ENCODE measurements at regions not wholly inside any gene's neighbourhood (a gene's known extent, or its start where the extent isn't known, plus 50 kb on each side); places are given as distances from the start of the nearest gene placed in this dataset.

- TF ChIP-seq FOXK2 (conservative IDR thresholded peaks at IDR 0.05 in 1 of 2, IDR thresholded peaks at IDR 0.05 in 1 of 2; ENCODE audit: low read depth in 2 of 2) (no peak), CHD1 (IDR thresholded peaks at IDR 0.05; ENCODE audit: low read length) (no peak), CBX5 (IDR thresholded peaks at IDR 0.05; ENCODE audit: borderline replicate concordance, low read depth) (no peak), CXXC5 (CRISPR knock-in tag; IDR thresholded peaks at IDR 0.05) (peak; percentile 51), PTRF (tag; IDR thresholded peaks at IDR 0.05) (no peak), JUN (IDR thresholded peaks at IDR 0.05; ENCODE audit: borderline replicate concordance, low read depth, low read length) (no peak), JUN (CRISPR knock-in tag; IDR thresholded peaks at IDR 0.05; ENCODE audit: borderline replicate concordance) (no peak)
- TF ChIP-seq, protein P1, sequence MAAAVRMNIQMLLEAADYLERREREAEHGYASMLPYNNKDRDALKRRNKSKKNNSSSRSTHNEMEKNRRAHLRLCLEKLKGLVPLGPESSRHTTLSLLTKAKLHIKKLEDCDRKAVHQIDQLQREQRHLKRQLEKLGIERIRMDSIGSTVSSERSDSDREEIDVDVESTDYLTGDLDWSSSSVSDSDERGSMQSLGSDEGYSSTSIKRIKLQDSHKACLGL (CRISPR knock-in tag; IDR thresholded peaks at IDR 0.05; ENCODE audit: borderline replicate concordance, poor library complexity, severe bottlenecking), result no peak
Observed at GRCh38 chr6:43986177-43986825, 141.0 kb downstream of the MRPL14 start (continued).

- Histone ChIP-seq H3K9me3 (replicated peaks; ENCODE audit: control insufficient read depth, insufficient read depth, low read depth, low read length) (no peaks in the 10 kb centered on the region), H4K20me1 (replicated peaks; ENCODE audit: control insufficient read depth, insufficient read depth, low read length) (no peaks in the 10 kb centered on the region), H3K9ac (ENCODE audit: insufficient read depth in 1 of 2, low read depth in 2 of 2, low read length in 2 of 2) (no peak overlapping the region; a peak in 1 of 4 replicates), H2AFZ (ENCODE audit: low read depth, low read length) (no peak overlapping the region), H3K27ac (ENCODE audit: extremely low read depth, low read depth, low read length) (no peak overlapping the region), H3K4me1 (replicated peaks in 1 of 2; ENCODE audit: control insufficient read depth in 2 of 2, insufficient read depth in 2 of 2, low read length in 2 of 2) (peaks cover 38 to 40% of the 10 kb centered on the region in 2 experiments), H3K4me3 (no peak overlapping the region), H3K27me3 (ENCODE audit: control insufficient read depth in 2 of 2, insufficient read depth in 2 of 2, low read length in 2 of 2) (no peaks in the 10 kb centered on the region), H3K36me3 (ENCODE audit: control insufficient read depth, insufficient read depth, low read length) (no peaks in the 10 kb centered on the region), H3K4me2 (ENCODE audit: insufficient read depth, low read length) (no peak overlapping the region), H3K9me1 (ENCODE audit: control insufficient read depth, insufficient read depth, low read length) (no peaks in the 10 kb centered on the region), H3K79me2 (ENCODE audit: control insufficient read depth, insufficient read depth, low read length) (no peaks in the 10 kb centered on the region)
- WGBS (ENCODE audit: insufficient coverage, low coverage, missing lambda C conversion rate), result 75% methylated on average over 2 of the region's 2 CpGs
- BruUV-seq (replicated peaks), result no TSS peak
- ChIA-PET POLR2A (interaction anchor here (0.9 to 1.3 kb wide), 4 partner anchors 8 to 203 kb away, joined by 3 to 6 read pairs (median 3); no protein-coding TSS in a partner anchor), CTCF (ENCODE audit: low intra/inter-chr PET ratio) (no interaction called here)
- ATAC-seq (no peak), FAIRE-seq (no peak), DNase-seq (ENCODE audit: extremely low read depth in 1 of 4, low spot score in 3 of 4) (no peak)
- in situ Hi-C loops (cut with MboI) (no loop called here), intact Hi-C loops (cut with micrococcal nuclease) (no loop called here)
- no peak for TF ChIP-seq RHOXF2B (CRISPR knock-in tag; conservative IDR thresholded peaks at IDR 0.05)
- TF ChIP-seq HNRNPH1 (optimal IDR thresholded peaks at IDR 0.05; ENCODE audit: low read depth, low read length), result no peak
- no peak for TF ChIP-seq ZNF584 (CRISPR knock-in tag; IDR thresholded peaks at IDR 0.05; ENCODE audit: low read depth)
- no peak for TF ChIP-seq GATA2 (CRISPR knock-in tag; IDR thresholded peaks at IDR 0.05)
- TF ChIP-seq THRAP3 (IDR thresholded peaks at IDR 0.05; ENCODE audit: borderline replicate concordance), result no peak
- no peak for TF ChIP-seq TEAD2 (tag; IDR thresholded peaks at IDR 0.05)
- no peak for TF ChIP-seq ILF3 (IDR thresholded peaks at IDR 0.05; ENCODE audit: borderline replicate concordance)
- TF ChIP-seq FOXK2 (conservative IDR thresholded peaks at IDR 0.05 in 1 of 2, IDR thresholded peaks at IDR 0.05 in 1 of 2; ENCODE audit: low read depth in 2 of 2), result no peak
- TF ChIP-seq LCOR (CRISPR knock-in tag; IDR thresholded peaks at IDR 0.05), result no peak
- TF ChIP-seq, protein P2, sequence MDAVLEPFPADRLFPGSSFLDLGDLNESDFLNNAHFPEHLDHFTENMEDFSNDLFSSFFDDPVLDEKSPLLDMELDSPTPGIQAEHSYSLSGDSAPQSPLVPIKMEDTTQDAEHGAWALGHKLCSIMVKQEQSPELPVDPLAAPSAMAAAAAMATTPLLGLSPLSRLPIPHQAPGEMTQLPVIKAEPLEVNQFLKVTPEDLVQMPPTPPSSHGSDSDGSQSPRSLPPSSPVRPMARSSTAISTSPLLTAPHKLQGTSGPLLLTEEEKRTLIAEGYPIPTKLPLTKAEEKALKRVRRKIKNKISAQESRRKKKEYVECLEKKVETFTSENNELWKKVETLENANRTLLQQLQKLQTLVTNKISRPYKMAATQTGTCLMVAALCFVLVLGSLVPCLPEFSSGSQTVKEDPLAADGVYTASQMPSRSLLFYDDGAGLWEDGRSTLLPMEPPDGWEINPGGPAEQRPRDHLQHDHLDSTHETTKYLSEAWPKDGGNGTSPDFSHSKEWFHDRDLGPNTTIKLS (IDR thresholded peaks at IDR 0.05; ENCODE audit: borderline replicate concordance, low read depth), result no peak
- TF ChIP-seq JUNB (CRISPR knock-in tag; conservative IDR thresholded peaks at IDR 0.05), result no peak
Observed at GRCh38 chr6:43985329-43985728, 141.9 kb downstream of the MRPL14 start.

Data from K562 (cell line).